DND-41 (cell line): ENCODE measurements at regions not wholly inside any gene's neighbourhood (a gene's known extent, or its start where the extent isn't known, plus 50 kb on each side); places are given as distances from the start of the nearest gene placed in this dataset.

Experiments used
- EZH2 ChIP-seq: IDR thresholded peaks from 3 replicates; pipeline ENCODE4 v1.6.1; 2012; ENCODE audit warnings: borderline replicate concordance, low read depth, mild to moderate bottlenecking, moderate library complexity, low read length, inconsistent platforms; ENCODE audit not compliant: severe bottlenecking
- TF ChIP-seq, protein P1 (sequence below): IDR thresholded peaks from 2 replicates; pipeline ENCODE4 v1.5.1; 2012; ENCODE audit warnings: borderline replicate concordance, low read length, moderate library complexity, mild to moderate bottlenecking; ENCODE audit not compliant: poor library complexity, severe bottlenecking; ENCODE audit errors: extremely low read depth

DNA sequence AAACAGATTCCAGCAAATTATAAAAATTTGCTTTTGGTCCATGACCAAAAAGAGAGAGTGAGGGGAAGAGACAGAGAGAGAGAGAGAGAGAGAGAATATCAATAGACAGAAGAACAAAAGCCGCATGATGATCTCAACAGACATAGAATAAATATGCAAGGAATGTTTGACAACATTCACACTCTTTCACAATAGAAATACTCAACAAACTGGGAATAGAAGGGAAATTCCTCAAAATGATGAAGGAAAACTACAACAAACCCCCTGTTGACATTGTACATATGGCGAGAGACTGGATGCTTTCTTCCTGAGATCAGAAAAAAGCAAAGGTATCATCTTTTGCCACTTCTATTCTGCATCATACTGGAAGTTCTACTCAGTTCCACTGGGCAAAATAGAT lies 309.7 kb downstream of the RAD51AP2 start:
- TF ChIP-seq EZH2, result no peak
- TF ChIP-seq, protein P1, sequence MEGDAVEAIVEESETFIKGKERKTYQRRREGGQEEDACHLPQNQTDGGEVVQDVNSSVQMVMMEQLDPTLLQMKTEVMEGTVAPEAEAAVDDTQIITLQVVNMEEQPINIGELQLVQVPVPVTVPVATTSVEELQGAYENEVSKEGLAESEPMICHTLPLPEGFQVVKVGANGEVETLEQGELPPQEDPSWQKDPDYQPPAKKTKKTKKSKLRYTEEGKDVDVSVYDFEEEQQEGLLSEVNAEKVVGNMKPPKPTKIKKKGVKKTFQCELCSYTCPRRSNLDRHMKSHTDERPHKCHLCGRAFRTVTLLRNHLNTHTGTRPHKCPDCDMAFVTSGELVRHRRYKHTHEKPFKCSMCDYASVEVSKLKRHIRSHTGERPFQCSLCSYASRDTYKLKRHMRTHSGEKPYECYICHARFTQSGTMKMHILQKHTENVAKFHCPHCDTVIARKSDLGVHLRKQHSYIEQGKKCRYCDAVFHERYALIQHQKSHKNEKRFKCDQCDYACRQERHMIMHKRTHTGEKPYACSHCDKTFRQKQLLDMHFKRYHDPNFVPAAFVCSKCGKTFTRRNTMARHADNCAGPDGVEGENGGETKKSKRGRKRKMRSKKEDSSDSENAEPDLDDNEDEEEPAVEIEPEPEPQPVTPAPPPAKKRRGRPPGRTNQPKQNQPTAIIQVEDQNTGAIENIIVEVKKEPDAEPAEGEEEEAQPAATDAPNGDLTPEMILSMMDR, result no peak
